HG03442 (cell line): ENCODE measurements at regions not wholly inside any gene's neighbourhood (a gene's known extent, or its start where the extent isn't known, plus 50 kb on each side); places are given as distances from the start of the nearest gene placed in this dataset.
"Not testable (repeated sequence)": the region's sequence is repeated elsewhere in the genome, so short reads cannot be mapped to it uniquely, and the experiment has no call there.

Experiments
- ATAC-seq: cut with Tn5 transposase; IDR thresholded peaks from one replicate; pipeline ENCODE4 v1.9.1; 2021; ENCODE audit warnings: mild to moderate bottlenecking, moderate library complexity; ENCODE audit not compliant: unreplicated experiment

- ATAC-seq: no peak
Observed at GRCh38 chr11:38924644-38925043, 2326.6 kb upstream of the RAG2 start.

GRCh38 chr11:38900211-38900610 is 2302.2 kb upstream of the RAG2 start:
- ATAC-seq: no peak

- ATAC-seq: not testable (repeated sequence)
Observed at GRCh38 chr11:38894201-38894600, 2296.2 kb upstream of the RAG2 start.

GRCh38 chr11:38884145-38884865 is 2286.3 kb upstream of the RAG2 start:
- ATAC-seq: no peak

- no peak for ATAC-seq
Observed at GRCh38 chr11:38867338-38867737, 2269.3 kb upstream of the RAG2 start.

GRCh38 chr11:38865922-38866321 is 2267.9 kb upstream of the RAG2 start:
- no peak for ATAC-seq

- no peak for ATAC-seq
Observed at GRCh38 chr11:38842991-38843390, 2245.0 kb upstream of the RAG2 start.

- ATAC-seq: no peak
Observed at GRCh38 chr11:38839071-38839470, 2241.0 kb upstream of the RAG2 start.

GRCh38 chr11:38835966-38836365 is 2237.9 kb upstream of the RAG2 start:
- no peak for ATAC-seq

- no peak for ATAC-seq
Observed at GRCh38 chr11:38824573-38824972, 2226.5 kb upstream of the RAG2 start.

GRCh38 chr11:38821786-38822185 is 2223.8 kb upstream of the RAG2 start:
- ATAC-seq: not testable (repeated sequence)

GRCh38 chr11:38819981-38820380 is 2221.9 kb upstream of the RAG2 start:
- no peak for ATAC-seq

GRCh38 chr11:38818720-38819119 is 2220.7 kb upstream of the RAG2 start:
- ATAC-seq: no peak

- ATAC-seq: no peak
Observed at GRCh38 chr11:38814670-38815069, 2216.6 kb upstream of the RAG2 start.

- ATAC-seq: no peak
Observed at GRCh38 chr11:38809521-38809920, 2211.5 kb upstream of the RAG2 start.

GRCh38 chr11:38796281-38796680 is 2198.2 kb upstream of the RAG2 start:
- ATAC-seq: no peak

- ATAC-seq: no peak
Observed at GRCh38 chr11:38795027-38795426, 2197.0 kb upstream of the RAG2 start.

GRCh38 chr11:38791346-38791961 is 2193.4 kb upstream of the RAG2 start:
- peak; percentile 83 for ATAC-seq

- no peak for ATAC-seq
Observed at GRCh38 chr11:38788561-38788960, 2190.5 kb upstream of the RAG2 start.

GRCh38 chr11:38784164-38784563 is 2186.1 kb upstream of the RAG2 start:
- no peak for ATAC-seq

GRCh38 chr11:38766796-38767195 is 2168.8 kb upstream of the RAG2 start:
- no peak for ATAC-seq

- ATAC-seq: no peak
Observed at GRCh38 chr11:38759394-38759793, 2161.4 kb upstream of the RAG2 start.

GRCh38 chr11:38756537-38756936 is 2158.5 kb upstream of the RAG2 start:
- ATAC-seq: no peak
